ENCODE measurements at regions not wholly inside any gene's neighbourhood (a gene's known extent, or its start where the extent isn't known, plus 50 kb on each side); places are given as distances from the start of the nearest gene placed in this dataset.

GRCh38 chr1:29708381-29708780, 472.1 kb downstream of the PTPRU start:
- H3K4me3 ChIP-seq (ENCODE audit: low read depth, low read length): no peak overlapping the region
- DNase-seq (ENCODE audit: low read depth): no peak
- no peaks in the 10 kb centered on the region for H3K27me3 ChIP-seq (ENCODE audit: control insufficient read depth, insufficient read depth, low read length)
- TF ChIP-seq CTCF (IDR thresholded peaks at IDR 0.05; ENCODE audit: insufficient read depth, low read length, poor library complexity, severe bottlenecking): no peak
- H3K36me3 ChIP-seq (ENCODE audit: control insufficient read depth, insufficient read depth, low read length): no peaks in the 10 kb centered on the region

- Histone ChIP-seq H3K4me3 (ENCODE audit: low read depth, low read length) (no peak overlapping the region), H3K27me3 (ENCODE audit: control insufficient read depth, insufficient read depth, low read length) (no peaks in the 10 kb centered on the region), H3K36me3 (ENCODE audit: control insufficient read depth, insufficient read depth, low read length) (no peaks in the 10 kb centered on the region)
- DNase-seq (ENCODE audit: low read depth): no peak
- TF ChIP-seq CTCF (IDR thresholded peaks at IDR 0.05; ENCODE audit: insufficient read depth, low read length, poor library complexity, severe bottlenecking): no peak
Measured at GRCh38 chr1:29707796-29708195, 471.5 kb downstream of the PTPRU start.

- H3K36me3 ChIP-seq (ENCODE audit: control insufficient read depth, insufficient read depth, low read length): no peaks in the 10 kb centered on the region
- TF ChIP-seq CTCF (IDR thresholded peaks at IDR 0.05; ENCODE audit: insufficient read depth, low read length, poor library complexity, severe bottlenecking): peak; percentile 62
- no peaks in the 10 kb centered on the region for H3K27me3 ChIP-seq (ENCODE audit: control insufficient read depth, insufficient read depth, low read length)
- no peak overlapping the region for H3K4me3 ChIP-seq (ENCODE audit: low read depth, low read length)
- DNase-seq (ENCODE audit: low read depth): no peak
Measured at GRCh38 chr1:29706936-29707335, 470.6 kb downstream of the PTPRU start.

- no peak for TF ChIP-seq CTCF (IDR thresholded peaks at IDR 0.05; ENCODE audit: insufficient read depth, low read length, poor library complexity, severe bottlenecking)
- no peaks in the 10 kb centered on the region for H3K27me3 ChIP-seq (ENCODE audit: control insufficient read depth, insufficient read depth, low read length)
- H3K4me3 ChIP-seq (ENCODE audit: low read depth, low read length): no peak overlapping the region
- DNase-seq (ENCODE audit: low read depth): no peak
- H3K36me3 ChIP-seq (ENCODE audit: control insufficient read depth, insufficient read depth, low read length): no peaks in the 10 kb centered on the region
Measured at GRCh38 chr1:29704430-29704829, 468.1 kb downstream of the PTPRU start.

- Histone ChIP-seq H3K27me3 (ENCODE audit: control insufficient read depth, insufficient read depth, low read length) (no peaks in the 10 kb centered on the region), H3K36me3 (ENCODE audit: control insufficient read depth, insufficient read depth, low read length) (no peaks in the 10 kb centered on the region), H3K4me3 (ENCODE audit: low read depth, low read length) (no peak overlapping the region)
- TF ChIP-seq CTCF (IDR thresholded peaks at IDR 0.05; ENCODE audit: insufficient read depth, low read length, poor library complexity, severe bottlenecking): peak; percentile 79
- DNase-seq (ENCODE audit: low read depth): no peak
Measured at GRCh38 chr1:29703596-29704370, 467.5 kb downstream of the PTPRU start.

- no peak for TF ChIP-seq CTCF (IDR thresholded peaks at IDR 0.05; ENCODE audit: insufficient read depth, low read length, poor library complexity, severe bottlenecking)
- no peaks in the 10 kb centered on the region for H3K36me3 ChIP-seq (ENCODE audit: control insufficient read depth, insufficient read depth, low read length)
- no peaks in the 10 kb centered on the region for H3K27me3 ChIP-seq (ENCODE audit: control insufficient read depth, insufficient read depth, low read length)
- no peak overlapping the region for H3K4me3 ChIP-seq (ENCODE audit: low read depth, low read length)
- no peak for DNase-seq (ENCODE audit: low read depth)
Measured at GRCh38 chr1:29700491-29700890, 464.2 kb downstream of the PTPRU start.

All from kidney epithelial cell (primary cell).